Panc1 (cell line): ENCODE measurements at regions not wholly inside any gene's neighbourhood (a gene's known extent, or its start where the extent isn't known, plus 50 kb on each side); places are given as distances from the start of the nearest gene placed in this dataset.

Experiments
- ATAC-seq: fragments of 200-7000 bp; cut with Tn5 transposase; 2 replicates; pipeline ENCODE4 v1.9.1; 2020; ENCODE audit warnings: mild to moderate bottlenecking, moderate library complexity
- BruUV-seq: library from RNA; stranded (reverse); fragments of 400-500 nt; replicated peaks from 2 replicates; lab custom pipeline; 2021; lab: Mats Ljungman, UMichigan
- CTCF ChIA-PET: fragments of 300-600 bp; sonication (Branson Sonifier 250); formaldehyde crosslinking; loops from one replicate; lab custom pipeline; 2022; ENCODE audit warnings: antibody characterized with exemption; lab: Charles Lee
- POLR2A ChIA-PET: fragments of 300-600 bp; sonication (Branson Sonifier 250); formaldehyde crosslinking; loops from one replicate; lab custom pipeline; 2022; ENCODE audit warnings: antibody characterized with exemption; lab: Charles Lee
- DNase-seq: peaks from one replicate; pipeline ENCODE4 v3.0.0-alpha.2; 2010; ENCODE audit warnings: low read depth, low spot score
- H3K27ac ChIP-seq: 2 replicates; pipeline ENCODE4 v1.5.1; 2011; ENCODE audit warnings: mild to moderate bottlenecking, low read length, inconsistent platforms
- H3K27me3 ChIP-seq: fragments of 200-500 bp; sonication (Bioruptor generic); 2 replicates; pipeline ENCODE4 v1.6.0; 2014; ENCODE audit warnings: low read length, inconsistent platforms; ENCODE audit not compliant: control insufficient read depth, insufficient read depth
- H3K36me3 ChIP-seq: fragments of 200-500 bp; sonication (Bioruptor generic); 2 replicates; pipeline ENCODE4 v1.5.1; 2014; ENCODE audit warnings: inconsistent platforms, mild to moderate bottlenecking, low read length, moderate library complexity; ENCODE audit not compliant: control insufficient read depth, insufficient read depth
- H3K4me1 ChIP-seq: 2 replicates; pipeline ENCODE4 v1.5.1; 2011; ENCODE audit warnings: inconsistent platforms, mild to moderate bottlenecking, low read length, moderate library complexity; ENCODE audit not compliant: control insufficient read depth, insufficient read depth
- H3K4me3 ChIP-seq, 2 experiments: 2 replicates each; pipeline ENCODE4 v1.5.1; 2011 to 2012; ENCODE audit warnings: low read depth in 2 of 2, low read length in 2 of 2, mild to moderate bottlenecking in 2 of 2, inconsistent platforms in 1 of 2, moderate library complexity in 1 of 2
- H3K9me3 ChIP-seq: fragments of 200-500 bp; sonication (Bioruptor generic); 2 replicates; pipeline ENCODE4 v1.5.1; 2014; ENCODE audit warnings: low read depth, mild to moderate bottlenecking, inconsistent platforms, low read length, moderate library complexity; ENCODE audit not compliant: control insufficient read depth, insufficient read depth
- CTCF ChIP-seq: fragments of 450-650 bp; IDR thresholded peaks from 2 replicates; pipeline ENCODE4 v1.5.1; 2017; ENCODE audit warnings: mild to moderate bottlenecking
- POLR2AphosphoS5 ChIP-seq: IDR thresholded peaks from 2 replicates; pipeline ENCODE4 v1.6.1; 2012; ENCODE audit warnings: mild to moderate bottlenecking, low read depth, low read length, moderate library complexity
- REST ChIP-seq, 2 experiments: IDR thresholded peaks; 2 replicates each; pipeline ENCODE4 v1.6.1; 2011 to 2012; ENCODE audit warnings: low read depth in 2 of 2, control low read depth in 1 of 2, low read length in 1 of 2, mild to moderate bottlenecking in 1 of 2, moderate library complexity in 1 of 2; ENCODE audit not compliant: insufficient read depth in 1 of 2
- SIN3A ChIP-seq: IDR thresholded peaks from 2 replicates; pipeline ENCODE4 v1.6.1; 2012; ENCODE audit warnings: low read depth, mild to moderate bottlenecking, low read length, moderate library complexity, borderline replicate concordance; ENCODE audit not compliant: insufficient read depth
- TCF7L2 ChIP-seq: IDR thresholded peaks from 2 replicates; pipeline ENCODE4 v1.6.1; 2011; ENCODE audit warnings: mild to moderate bottlenecking, low read depth, low read length, inconsistent platforms
- in situ Hi-C: cut with HindIII; loops from 2 replicates; pipeline ENCODE4 v1.10.0; 2016; ENCODE audit warnings: low sequenced_read_pairs, low pct_unique_long_range_greater_than_20kb
- intact Hi-C: fragments of 100-400 bp; cut with micrococcal nuclease; formaldehyde crosslinking; loops from one replicate; pipeline ENCODE4 v1.10.0; 2022; ENCODE audit not compliant: unreplicated experiment

GRCh38 chr3:164683489-164683888 is 394.8 kb downstream of the SI start:
- ChIA-PET CTCF (no interaction called here), POLR2A (no interaction called here)
- no peak for DNase-seq
- no peaks in the 10 kb centered on the region for H3K36me3 ChIP-seq
- no peaks in the 10 kb centered on the region for H3K27me3 ChIP-seq
- H3K4me1 ChIP-seq: no peaks in the 10 kb centered on the region
- in situ Hi-C loops (no loop called here), intact Hi-C loops (no loop called here)
- no TSS peak for BruUV-seq
- ATAC-seq: no peak
- H3K9me3 ChIP-seq: no peaks in the 10 kb centered on the region
- H3K4me3 ChIP-seq: no peak overlapping the region
- TF ChIP-seq POLR2AphosphoS5 (no peak), TCF7L2 (no peak), REST (IDR thresholded peaks at IDR 0.05; ENCODE audit: insufficient read depth in 1 of 2, low read depth in 2 of 2, low read length in 1 of 2) (no peak), SIN3A (no peak), CTCF (no peak)
- H3K27ac ChIP-seq: no peak overlapping the region

GRCh38 chr3:164679245-164679644 is 399.1 kb downstream of the SI start:
- no peak overlapping the region for H3K27ac ChIP-seq
- intact Hi-C loops (no loop called here), in situ Hi-C loops (no loop called here)
- POLR2A ChIA-PET: no interaction called here
- no peaks in the 10 kb centered on the region for H3K9me3 ChIP-seq
- BruUV-seq: no TSS peak
- H3K4me3 ChIP-seq: no peak overlapping the region
- CTCF ChIA-PET: no interaction called here
- H3K36me3 ChIP-seq: no peaks in the 10 kb centered on the region
- DNase-seq (no peak), ATAC-seq (no peak)
- no peaks in the 10 kb centered on the region for H3K4me1 ChIP-seq
- H3K27me3 ChIP-seq: no peaks in the 10 kb centered on the region
- no peak for TF ChIP-seq SIN3A

GRCh38 chr3:164677317-164677716 is 401.0 kb downstream of the SI start:
- Histone ChIP-seq H3K27me3 (no peaks in the 10 kb centered on the region), H3K9me3 (no peaks in the 10 kb centered on the region), H3K4me3 (no peak overlapping the region), H3K27ac (no peak overlapping the region), H3K36me3 (no peaks in the 10 kb centered on the region), H3K4me1 (no peaks in the 10 kb centered on the region)
- ATAC-seq (no peak), DNase-seq (no peak)
- intact Hi-C loops: no loop called here
- in situ Hi-C loops: no loop called here
- ChIA-PET POLR2A (no interaction called here), CTCF (no interaction called here)
- BruUV-seq: no TSS peak
- TF ChIP-seq SIN3A (no peak), POLR2AphosphoS5 (no peak), REST (IDR thresholded peaks at IDR 0.05; ENCODE audit: insufficient read depth in 1 of 2, low read depth in 2 of 2, low read length in 1 of 2) (no peak), CTCF (no peak), TCF7L2 (no peak)
